Tibial nerve (tissue), 4 donors: ENCODE measurements at regions not wholly inside any gene's neighbourhood (a gene's known extent, or its start where the extent isn't known, plus 50 kb on each side); places are given as distances from the start of the nearest gene placed in this dataset.

ENCODE experiments used
- DNase-seq, 2 donors: peaks; one replicate each; pipeline ENCODE4 v3.0.0-alpha.2; 2019; ENCODE audit warnings: low spot score in 2 of 2
- H3K27ac ChIP-seq, 4 donors: fragments of 200-600 bp; sonication (generic) in 3 of 4; one replicate each; pipeline ENCODE4 v1.5.1; 2017 to 2019; ENCODE audit warnings: mild to moderate bottlenecking in 1 of 4
- H3K27me3 ChIP-seq, 2 donors: fragments of 200-600 bp; sonication (generic) in 1 of 2; one replicate each; pipeline versions ENCODE4 v1.5.1 to v1.6.0; 2017 to 2019
- H3K36me3 ChIP-seq, 3 donors: fragments of 200-600 bp; sonication (generic); one replicate each; pipeline ENCODE4 v1.5.1; 2018 to 2019
- H3K4me1 ChIP-seq, 4 donors: fragments of 200-600 bp; sonication (generic) in 3 of 4; one replicate each; pipeline ENCODE4 v1.5.1; 2017 to 2019
- H3K4me3 ChIP-seq, 4 donors: fragments of 200-600 bp; sonication (generic) in 3 of 4; one replicate each; pipeline ENCODE4 v1.5.1; 2017 to 2019; ENCODE audit warnings: mild to moderate bottlenecking in 1 of 4, moderate library complexity in 1 of 4
- H3K9me3 ChIP-seq, 4 donors: fragments of 200-600 bp; sonication (generic) in 3 of 4; one replicate each; pipeline ENCODE4 v1.5.1; 2017 to 2019
- EP300 ChIP-seq, 2 donors: sonication (generic); formaldehyde crosslinking; IDR thresholded peaks; one replicate each; pipeline ENCODE4 v1.6.1; 2017; ENCODE audit warnings: antibody characterized with exemption in 2 of 2, mild to moderate bottlenecking in 1 of 2
- POLR2A ChIP-seq, 2 donors: fragments of 450-650 bp; IDR thresholded peaks; one replicate each; pipeline ENCODE4 v1.6.1; 2017; ENCODE audit warnings: antibody characterized with exemption in 2 of 2, mild to moderate bottlenecking in 2 of 2, moderate library complexity in 2 of 2
- WGBS, 2 donors: methylation state at CpG; one replicate each; pipeline ENCODE4 v1.1.5; 2018; 5-methylcytosine and 5-hydroxymethylcytosine counted together
- TF ChIP-seq, protein P1 (sequence below), 5 experiments: fragments of 200-600 bp in 3 of 5; fragments of 450-650 bp in 2 of 5; sonication (generic) in 3 of 5; IDR thresholded peaks; one replicate each; pipeline ENCODE4 v1.5.1; 2016 to 2019; ENCODE audit warnings: antibody characterized with exemption in 5 of 5, mild to moderate bottlenecking in 3 of 5, moderate library complexity in 2 of 5

DNA sequence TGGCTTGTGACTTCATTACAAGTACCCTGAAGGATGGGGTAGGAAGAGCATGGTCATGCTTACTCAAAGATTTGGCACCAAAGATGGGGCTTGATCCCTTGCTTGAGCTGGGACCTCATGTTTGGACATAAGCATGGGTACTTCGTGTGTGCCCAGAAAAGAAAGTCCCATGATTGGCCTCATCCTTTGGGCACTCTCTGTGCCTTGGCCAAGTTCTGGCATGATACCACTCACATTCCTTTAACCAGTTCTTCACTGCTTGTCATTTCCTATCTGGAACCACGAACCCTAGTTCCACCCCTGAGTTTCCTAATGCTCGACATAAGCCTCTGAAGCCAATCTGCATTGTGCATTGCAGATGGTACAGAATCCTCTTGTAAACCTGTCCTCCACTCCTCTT lies 107.0 kb downstream of the NAV1 start:
- TF ChIP-seq, protein P1, sequence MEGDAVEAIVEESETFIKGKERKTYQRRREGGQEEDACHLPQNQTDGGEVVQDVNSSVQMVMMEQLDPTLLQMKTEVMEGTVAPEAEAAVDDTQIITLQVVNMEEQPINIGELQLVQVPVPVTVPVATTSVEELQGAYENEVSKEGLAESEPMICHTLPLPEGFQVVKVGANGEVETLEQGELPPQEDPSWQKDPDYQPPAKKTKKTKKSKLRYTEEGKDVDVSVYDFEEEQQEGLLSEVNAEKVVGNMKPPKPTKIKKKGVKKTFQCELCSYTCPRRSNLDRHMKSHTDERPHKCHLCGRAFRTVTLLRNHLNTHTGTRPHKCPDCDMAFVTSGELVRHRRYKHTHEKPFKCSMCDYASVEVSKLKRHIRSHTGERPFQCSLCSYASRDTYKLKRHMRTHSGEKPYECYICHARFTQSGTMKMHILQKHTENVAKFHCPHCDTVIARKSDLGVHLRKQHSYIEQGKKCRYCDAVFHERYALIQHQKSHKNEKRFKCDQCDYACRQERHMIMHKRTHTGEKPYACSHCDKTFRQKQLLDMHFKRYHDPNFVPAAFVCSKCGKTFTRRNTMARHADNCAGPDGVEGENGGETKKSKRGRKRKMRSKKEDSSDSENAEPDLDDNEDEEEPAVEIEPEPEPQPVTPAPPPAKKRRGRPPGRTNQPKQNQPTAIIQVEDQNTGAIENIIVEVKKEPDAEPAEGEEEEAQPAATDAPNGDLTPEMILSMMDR (IDR thresholded peaks at IDR 0.05), result no peak
- no peak for TF ChIP-seq EP300 (IDR thresholded peaks at IDR 0.05)
- Histone ChIP-seq H3K4me3 (no peak overlapping the region), H3K4me1 (peaks cover 0 to 33% (median 17%) of the 10 kb centered on the region in 4 donors), H3K27ac (no peak overlapping the region), H3K36me3 (no peaks in the 10 kb centered on the region), H3K27me3 (no peaks in the 10 kb centered on the region), H3K9me3 (no peaks in the 10 kb centered on the region)
- WGBS, 2 donors, result 82 to 85% methylated on average over 3 of the region's 3 CpGs
- DNase-seq, result no peak

DNA sequence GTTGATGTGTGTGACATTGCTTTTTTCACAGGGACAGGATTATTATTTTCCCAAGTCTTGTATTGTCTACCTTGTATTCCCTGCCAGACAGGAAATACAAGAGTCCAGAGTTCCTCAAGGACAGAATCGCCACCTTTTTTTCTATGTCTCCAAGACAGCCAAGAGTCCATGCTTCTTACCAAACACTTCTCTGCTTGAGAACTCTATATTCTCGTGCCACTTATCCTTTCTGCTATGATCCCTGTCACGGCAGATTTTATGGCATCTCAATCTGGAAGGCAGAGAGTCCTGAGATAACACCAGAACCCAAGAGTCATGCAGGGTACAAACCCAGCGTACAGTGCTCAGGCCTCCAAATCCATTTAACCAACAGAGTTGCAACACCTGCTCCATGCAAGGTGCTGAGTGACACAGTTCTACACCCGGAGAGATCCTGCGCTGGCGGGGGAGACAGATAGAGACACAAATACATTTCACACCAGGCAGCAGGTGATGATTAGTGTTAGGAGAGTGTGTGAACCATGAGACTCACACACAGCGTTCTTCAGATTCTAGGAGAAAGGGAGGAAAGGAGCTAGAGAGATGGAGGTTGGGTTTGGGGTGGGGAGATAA lies 107.6 kb downstream of the NAV1 start:
- H3K36me3 ChIP-seq, result no peaks in the 10 kb centered on the region
- 89 to 93% methylated on average over 8 of the region's 8 CpGs for WGBS, 2 donors
- no peak for DNase-seq
- no peaks in the 10 kb centered on the region for H3K9me3 ChIP-seq
- H3K4me1 ChIP-seq, result peaks cover 0 to 39% (median 17%) of the 10 kb centered on the region in 4 donors
- H3K4me3 ChIP-seq, result no peak overlapping the region
- TF ChIP-seq EP300 (IDR thresholded peaks at IDR 0.05) (no peak), POLR2A (IDR thresholded peaks at IDR 0.05) (no peak)
- TF ChIP-seq, protein P1 (IDR thresholded peaks at IDR 0.05), result no peak
- H3K27ac ChIP-seq, result no peak overlapping the region
- H3K27me3 ChIP-seq, result no peaks in the 10 kb centered on the region

DNA sequence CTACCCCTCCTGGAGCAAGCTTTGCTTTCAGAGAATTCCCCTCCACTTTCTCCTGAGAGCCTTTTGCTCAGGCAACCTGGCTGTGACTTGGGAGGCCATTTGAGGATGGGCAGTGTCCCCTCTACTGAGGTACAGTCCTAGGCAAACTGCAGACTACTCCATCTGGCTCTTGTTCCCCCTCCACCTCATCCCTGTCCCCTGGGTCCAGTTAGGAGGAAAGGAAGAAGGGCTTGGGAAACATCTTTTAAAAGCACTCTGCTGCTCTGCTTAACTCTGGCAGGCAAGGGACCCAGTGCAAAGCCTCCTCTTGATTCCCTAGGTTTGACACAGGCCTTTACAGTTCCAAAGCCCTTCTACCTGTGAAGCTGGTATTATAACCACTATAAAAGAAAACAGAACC lies 108.2 kb downstream of the NAV1 start:
- H3K4me1 ChIP-seq, result peaks cover 0 to 43% (median 17%) of the 10 kb centered on the region in 4 donors
- H3K9me3 ChIP-seq, result no peaks in the 10 kb centered on the region
- no peaks in the 10 kb centered on the region for H3K36me3 ChIP-seq
- no peaks in the 10 kb centered on the region for H3K27me3 ChIP-seq
- DNase-seq, result no peak
- no peak for TF ChIP-seq EP300 (IDR thresholded peaks at IDR 0.05)
- no peak for TF ChIP-seq POLR2A (IDR thresholded peaks at IDR 0.05)
- TF ChIP-seq, protein P1 (IDR thresholded peaks at IDR 0.05), result no peak
- H3K4me3 ChIP-seq, result no peak overlapping the region
- H3K27ac ChIP-seq, result no peak overlapping the region

DNA sequence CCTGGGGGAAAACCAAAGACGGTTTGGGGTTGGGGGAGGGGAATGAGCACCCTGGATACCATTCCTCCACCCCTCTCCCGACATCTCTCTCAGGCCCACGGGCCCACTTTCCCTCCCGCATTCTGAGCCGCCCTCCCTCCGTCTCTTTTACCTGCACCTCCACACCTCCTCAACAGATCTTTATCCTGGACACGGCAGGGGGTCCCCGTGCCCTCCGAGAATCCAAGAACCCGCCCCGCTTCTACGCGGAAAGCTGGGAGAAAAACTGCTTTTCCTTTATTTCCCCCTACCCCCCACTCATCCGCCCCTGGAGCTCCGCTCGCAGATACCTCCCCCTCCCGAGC lies 108.8 kb downstream of the NAV1 start:
- Histone ChIP-seq H3K9me3 (no peaks in the 10 kb centered on the region), H3K27ac (no peak overlapping the region), H3K36me3 (no peaks in the 10 kb centered on the region), H3K4me1 (peaks cover 0 to 43% (median 17%) of the 10 kb centered on the region in 4 donors), H3K27me3 (no peaks in the 10 kb centered on the region), H3K4me3 (peak overlapping the region in 3 of 4 donors; percentile 31 to 60 (median 39))
- no peak for DNase-seq
- 42 to 46% methylated on average over 17 of the region's 17 CpGs for WGBS, 2 donors
- TF ChIP-seq, protein P1 (IDR thresholded peaks at IDR 0.05), result no peak
- no peak for TF ChIP-seq POLR2A (IDR thresholded peaks at IDR 0.05)
- TF ChIP-seq EP300 (IDR thresholded peaks at IDR 0.05), result no peak

DNA sequence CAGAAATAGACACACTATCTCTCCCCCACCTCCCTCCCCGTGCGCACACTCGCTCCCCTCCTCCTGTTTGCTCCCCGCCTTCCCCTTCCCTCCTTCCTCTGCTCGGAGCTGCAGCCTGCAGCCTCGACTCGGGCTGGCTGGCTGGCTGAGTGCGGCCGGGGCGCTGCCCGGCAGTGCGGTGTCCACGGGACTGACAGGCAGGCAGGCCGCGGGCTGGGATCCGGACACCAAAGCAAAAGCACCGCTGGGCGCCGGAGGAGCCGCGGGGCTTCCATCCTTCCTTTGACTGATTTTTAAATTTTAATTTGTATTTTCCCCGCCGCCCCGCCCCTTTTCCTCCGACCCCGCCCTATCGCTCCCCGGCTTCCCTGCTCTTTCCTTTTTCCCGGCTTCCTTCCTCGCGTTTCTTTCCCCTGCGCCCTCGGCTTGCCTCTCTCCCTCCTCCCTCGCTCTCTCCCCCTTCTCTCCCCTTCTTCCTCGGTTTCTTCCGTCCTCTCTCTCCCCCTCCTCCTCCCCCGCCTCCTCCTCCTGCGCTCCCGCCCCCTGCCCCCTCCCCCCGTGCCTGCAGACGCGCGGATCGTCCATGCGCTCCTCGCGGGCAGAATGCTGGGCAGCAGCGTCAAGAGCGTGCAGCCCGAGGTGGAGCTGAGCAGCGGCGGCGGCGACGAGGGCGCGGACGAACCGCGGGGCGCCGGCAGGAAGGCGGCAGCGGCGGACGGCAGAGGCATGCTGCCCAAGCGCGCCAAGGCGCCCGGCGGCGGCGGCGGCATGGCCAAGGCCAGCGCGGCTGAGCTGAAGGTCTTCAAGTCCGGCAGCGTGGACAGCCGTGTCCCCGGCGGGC lies 109.4 kb downstream of the NAV1 start:
- Histone ChIP-seq H3K27ac (peak overlapping the region in 2 of 4 donors; percentile 8 to 79), H3K9me3 (no peaks in the 10 kb centered on the region), H3K4me1 (peaks cover 0 to 43% (median 17%) of the 10 kb centered on the region in 4 donors), H3K36me3 (no peaks in the 10 kb centered on the region), H3K4me3 (peak overlapping the region; percentile 31 to 60 (median 42)), H3K27me3 (no peaks in the 10 kb centered on the region)
- 4 to 5% methylated on average over 59 of the region's 81 CpGs for WGBS, 2 donors
- peak in 1 of 2 donors; percentile 25 for DNase-seq
- TF ChIP-seq, protein P1 (IDR thresholded peaks at IDR 0.05), result no peak
- TF ChIP-seq EP300 (IDR thresholded peaks at IDR 0.05) (no peak), POLR2A (IDR thresholded peaks at IDR 0.05) (no peak)
